ENCODE measurements at regions not wholly inside any gene's neighbourhood (a gene's known extent, or its start where the extent isn't known, plus 50 kb on each side); places are given as distances from the start of the nearest gene placed in this dataset.
"Not testable (repeated sequence)": the region's sequence is repeated elsewhere in the genome, so short reads cannot be mapped to it uniquely, and the experiment has no call there.

GRCh38 chr15:31724903-31725302 is 305.4 kb upstream of the CHRNA7 start:
- BruUV-seq (replicated peaks); H3K79me2 ChIP-seq (ENCODE audit: control insufficient read depth, insufficient read depth, low read length); in situ Hi-C loops (cut with MboI); H3K27ac ChIP-seq (ENCODE audit: control insufficient read depth, insufficient read depth); H3K4me1 ChIP-seq (ENCODE audit: control insufficient read depth, insufficient read depth, low read length); H3K36me3 ChIP-seq (ENCODE audit: control insufficient read depth in 2 of 2, insufficient read depth in 2 of 2, low read length in 1 of 2); H2AFZ ChIP-seq (ENCODE audit: control insufficient read depth, low read depth, low read length); H3K9me3 ChIP-seq (replicated peaks; ENCODE audit: control insufficient read depth, insufficient read depth, low read length); POLR2A ChIA-PET; H4K20me1 ChIP-seq (ENCODE audit: control insufficient read depth, insufficient read depth); RAD21 ChIA-PET (ENCODE audit: unreplicated experiment); H3K4me3 ChIP-seq; ATAC-seq; FAIRE-seq; H3K27me3 ChIP-seq (replicated peaks in 1 of 2; ENCODE audit: control insufficient read depth in 2 of 2, insufficient read depth in 2 of 2, low read length in 1 of 2); H3K9ac ChIP-seq (ENCODE audit: control insufficient read depth, insufficient read depth, low read length); DNase-seq (ENCODE audit: low read depth, low spot score); intact Hi-C loops (cut with micrococcal nuclease; ENCODE audit: unreplicated experiment); H3K4me2 ChIP-seq (ENCODE audit: control insufficient read depth, insufficient read depth): not testable (repeated sequence)
- 20% methylated on average over 5 of the region's 5 CpGs for WGBS (ENCODE audit: insufficient coverage, insufficient replicate concordance, low lambda C conversion rate, missing lambda C conversion rate)
- ChIA-PET SMC1A (ENCODE audit: uncharacterized antibody, unreplicated experiment) (interaction anchor here (0.6 kb wide), 1 partner anchor 57 kb away, joined by 3 read pairs; no protein-coding TSS in a partner anchor), CTCF (interaction anchor here (0.6 kb wide), 1 partner anchor 68 kb away, joined by 3 read pairs; no protein-coding TSS in a partner anchor)

GRCh38 chr15:31725619-31726018 is 304.7 kb upstream of the CHRNA7 start:
- FAIRE-seq; intact Hi-C loops (cut with micrococcal nuclease; ENCODE audit: unreplicated experiment); in situ Hi-C loops (cut with MboI); ATAC-seq; BruUV-seq (replicated peaks); H3K9ac ChIP-seq (ENCODE audit: control insufficient read depth, insufficient read depth, low read length); CTCF ChIA-PET; H3K4me1 ChIP-seq (ENCODE audit: control insufficient read depth, insufficient read depth, low read length); H3K9me3 ChIP-seq (replicated peaks; ENCODE audit: control insufficient read depth, insufficient read depth, low read length); DNase-seq (ENCODE audit: low read depth, low spot score); H3K36me3 ChIP-seq (ENCODE audit: control insufficient read depth in 2 of 2, insufficient read depth in 2 of 2, low read length in 1 of 2); RAD21 ChIA-PET (ENCODE audit: unreplicated experiment); H3K4me2 ChIP-seq (ENCODE audit: control insufficient read depth, insufficient read depth); H3K27me3 ChIP-seq (replicated peaks in 1 of 2; ENCODE audit: control insufficient read depth in 2 of 2, insufficient read depth in 2 of 2, low read length in 1 of 2); H3K4me3 ChIP-seq; H4K20me1 ChIP-seq (ENCODE audit: control insufficient read depth, insufficient read depth); H2AFZ ChIP-seq (ENCODE audit: control insufficient read depth, low read depth, low read length); H3K27ac ChIP-seq (ENCODE audit: control insufficient read depth, insufficient read depth); POLR2A ChIA-PET; H3K79me2 ChIP-seq (ENCODE audit: control insufficient read depth, insufficient read depth, low read length): not testable (repeated sequence)
- 6% methylated on average over 3 of the region's 3 CpGs for WGBS (ENCODE audit: insufficient coverage, insufficient replicate concordance, low lambda C conversion rate, missing lambda C conversion rate)
- SMC1A ChIA-PET (ENCODE audit: uncharacterized antibody, unreplicated experiment), result interaction anchor here (0.6 kb wide), 1 partner anchor 58 kb away, joined by 3 read pairs; no protein-coding TSS in a partner anchor

GRCh38 chr15:31727612-31728011 is 302.7 kb upstream of the CHRNA7 start:
- H3K36me3 ChIP-seq (ENCODE audit: control insufficient read depth in 2 of 2, insufficient read depth in 2 of 2, low read length in 1 of 2), result no peaks in the 10 kb centered on the region
- POLR2A ChIA-PET, result no interaction called here
- FAIRE-seq (no peak), ATAC-seq (no peak), DNase-seq (ENCODE audit: low read depth, low spot score) (no peak)
- RAD21 ChIA-PET (ENCODE audit: unreplicated experiment), result no interaction called here
- no peak overlapping the region for H3K27ac ChIP-seq (ENCODE audit: control insufficient read depth, insufficient read depth)
- intact Hi-C loops (cut with micrococcal nuclease; ENCODE audit: unreplicated experiment), result no loop called here
- CTCF ChIA-PET, result no interaction called here
- H3K27me3 ChIP-seq (replicated peaks in 1 of 2; ENCODE audit: control insufficient read depth in 2 of 2, insufficient read depth in 2 of 2, low read length in 1 of 2), result no peaks in the 10 kb centered on the region; a peak in 1 of 4 replicates
- SMC1A ChIA-PET (ENCODE audit: uncharacterized antibody, unreplicated experiment), result no interaction called here
- H3K9ac ChIP-seq (ENCODE audit: control insufficient read depth, insufficient read depth, low read length), result no peak overlapping the region
- no peaks in the 10 kb centered on the region for H4K20me1 ChIP-seq (ENCODE audit: control insufficient read depth, insufficient read depth)
- in situ Hi-C loops (cut with MboI), result no loop called here
- H3K9me3 ChIP-seq (replicated peaks; ENCODE audit: control insufficient read depth, insufficient read depth, low read length), result no peaks in the 10 kb centered on the region
- no peaks in the 10 kb centered on the region for H3K4me1 ChIP-seq (ENCODE audit: control insufficient read depth, insufficient read depth, low read length)
- H3K4me3 ChIP-seq, result no peak overlapping the region
- no peak overlapping the region for H2AFZ ChIP-seq (ENCODE audit: control insufficient read depth, low read depth, low read length)
- 21% methylated on average over 3 of the region's 3 CpGs for WGBS (ENCODE audit: insufficient coverage, insufficient replicate concordance, low lambda C conversion rate, missing lambda C conversion rate)
- BruUV-seq (replicated peaks), result no TSS peak
- H3K79me2 ChIP-seq (ENCODE audit: control insufficient read depth, insufficient read depth, low read length), result no peaks in the 10 kb centered on the region
- H3K4me2 ChIP-seq (ENCODE audit: control insufficient read depth, insufficient read depth), result no peak overlapping the region
- TF ChIP-seq USF2 (IDR thresholded peaks at IDR 0.05; ENCODE audit: borderline replicate concordance, low read depth, low read length) (no peak), ATF2 (IDR thresholded peaks at IDR 0.05; ENCODE audit: low read length) (no peak), GATAD2B (conservative IDR thresholded peaks at IDR 0.05; ENCODE audit: low read depth) (no peak), RELB (IDR thresholded peaks at IDR 0.05; ENCODE audit: low read depth) (no peak), ASH2L (IDR thresholded peaks at IDR 0.05; ENCODE audit: borderline replicate concordance, low read depth) (no peak), TAF1 (IDR thresholded peaks at IDR 0.05; ENCODE audit: borderline replicate concordance, low read depth, low read length) (no peak), TCF12 (IDR thresholded peaks at IDR 0.05; ENCODE audit: low read depth, low read length) (no peak)

All from GM12878 (cell line).